GM21515 (cell line): ENCODE measurements at regions not wholly inside any gene's neighbourhood (a gene's known extent, or its start where the extent isn't known, plus 50 kb on each side); places are given as distances from the start of the nearest gene placed in this dataset.

Experiments
- ATAC-seq: cut with Tn5 transposase; IDR thresholded peaks from one replicate; pipeline ENCODE4 v1.9.1; 2021; ENCODE audit not compliant: unreplicated experiment

DNA sequence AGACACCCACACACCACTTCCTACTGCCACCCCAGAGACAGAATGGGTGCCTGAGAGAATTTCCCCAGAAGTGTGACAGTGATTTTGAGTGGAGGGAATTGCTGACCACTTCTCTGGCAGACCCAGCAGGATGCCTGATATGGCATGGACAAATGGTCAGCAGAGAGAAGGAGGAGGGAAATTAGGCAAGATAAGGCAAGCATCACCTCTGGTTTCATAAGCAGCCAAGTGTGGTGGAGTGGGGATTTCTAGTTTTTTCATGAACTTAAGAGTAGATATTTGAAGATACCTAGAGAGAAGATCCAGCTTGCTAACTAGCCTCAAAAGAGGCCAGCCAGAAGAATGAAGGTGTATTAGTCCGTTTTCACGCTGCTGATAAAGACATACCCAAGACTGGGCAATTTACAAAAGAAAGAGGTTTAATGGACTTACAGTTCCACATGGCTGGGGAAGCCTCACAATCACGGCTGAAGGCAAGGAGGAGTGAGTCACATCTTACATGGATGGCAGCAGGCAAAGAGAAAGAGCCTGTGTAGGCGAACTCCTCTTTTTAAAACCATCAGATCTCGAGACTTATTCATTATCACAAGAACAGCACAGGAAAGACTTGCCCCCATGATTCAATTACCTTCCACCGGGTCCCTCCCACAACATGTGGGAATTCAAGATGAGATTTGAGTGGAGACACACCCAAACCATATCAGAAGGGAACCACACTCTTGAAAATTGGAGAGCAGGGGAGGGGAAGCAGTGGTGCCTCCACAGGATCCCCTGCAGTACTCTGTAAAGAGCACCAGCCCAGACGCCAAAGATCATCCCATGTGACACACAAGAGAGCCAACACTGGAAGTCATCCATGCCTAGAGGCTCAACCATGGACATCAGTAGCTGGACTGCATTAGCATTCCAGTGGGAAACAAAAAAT is 64.2 kb downstream of the RBM43 start:
- ATAC-seq = no peak

DNA sequence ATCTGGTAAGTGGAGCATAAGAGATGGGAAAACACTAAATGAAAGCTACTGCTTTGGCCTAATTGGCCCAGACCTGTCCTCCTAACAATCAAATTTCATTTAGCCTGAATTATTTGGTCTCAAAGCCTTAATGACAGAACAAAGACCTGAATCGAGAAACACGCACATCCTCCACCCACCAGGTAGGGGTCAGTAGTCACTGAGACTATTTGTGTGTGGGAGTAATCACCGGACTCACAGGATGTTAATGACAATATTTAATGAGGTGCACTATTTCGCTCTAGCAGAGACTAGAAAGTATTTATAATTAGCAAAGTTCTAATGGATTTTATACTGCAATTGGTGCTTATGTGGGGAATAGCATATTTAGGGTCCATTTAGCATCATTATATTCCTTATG is 68.1 kb downstream of the RBM43 start:
- no peak for ATAC-seq

DNA sequence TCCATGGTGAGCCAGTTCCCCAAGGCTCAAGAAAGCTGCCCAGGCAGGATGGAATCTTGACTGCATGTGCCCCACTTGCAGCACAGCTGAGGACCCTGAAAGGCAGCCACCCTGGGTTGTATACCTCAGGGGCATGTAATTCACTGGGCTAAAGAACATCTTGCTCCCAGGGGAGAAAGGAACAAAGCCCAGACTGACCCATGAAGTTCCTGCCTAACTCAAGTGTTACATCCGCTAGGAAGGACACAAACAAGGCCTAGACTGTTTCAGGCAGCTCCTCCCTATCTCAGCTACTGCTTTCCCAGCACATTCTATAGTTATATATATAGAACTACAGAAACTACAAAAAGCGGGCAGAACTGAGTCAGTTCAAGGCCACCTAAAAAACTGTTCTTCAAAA is 69.0 kb downstream of the RBM43 start:
- no peak for ATAC-seq

DNA sequence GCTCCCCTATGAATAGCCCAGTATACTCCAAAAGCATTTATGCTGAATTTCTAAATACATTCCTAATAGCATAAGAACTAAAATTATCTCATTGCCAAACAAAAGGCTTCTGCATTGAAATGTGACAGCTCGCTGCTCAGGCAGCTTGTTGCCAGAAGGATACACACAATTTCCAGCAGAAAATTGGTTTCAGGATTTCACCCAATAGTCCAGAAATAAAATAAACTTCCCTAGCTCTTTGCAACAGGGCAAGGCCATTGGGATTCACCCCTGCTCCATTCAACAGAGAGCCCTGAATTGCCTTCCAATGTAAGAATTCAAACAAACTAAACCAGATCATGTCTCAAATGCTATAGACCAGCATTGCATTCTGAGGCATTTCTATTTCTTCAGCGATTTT is 70.7 kb downstream of the RBM43 start:
- ATAC-seq = no peak

DNA sequence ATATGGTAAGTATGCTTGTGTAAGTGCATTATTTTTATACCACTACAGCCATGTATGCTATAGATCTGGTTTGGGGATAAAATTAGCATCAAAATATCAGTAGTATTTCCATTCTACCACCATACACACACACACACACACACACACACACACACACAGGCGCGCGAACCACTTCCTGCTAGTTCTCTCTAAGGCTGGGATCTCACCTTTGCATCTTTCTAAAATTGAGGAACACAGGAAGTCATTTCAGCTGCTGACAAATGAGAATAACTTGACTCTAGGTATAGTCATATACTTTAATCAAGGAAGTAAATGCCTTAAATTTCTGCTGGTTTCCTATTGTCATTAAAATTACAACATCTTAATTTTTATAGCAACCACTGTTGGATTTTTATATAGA is 72.5 kb downstream of the RBM43 start:
- ATAC-seq = no peak

DNA sequence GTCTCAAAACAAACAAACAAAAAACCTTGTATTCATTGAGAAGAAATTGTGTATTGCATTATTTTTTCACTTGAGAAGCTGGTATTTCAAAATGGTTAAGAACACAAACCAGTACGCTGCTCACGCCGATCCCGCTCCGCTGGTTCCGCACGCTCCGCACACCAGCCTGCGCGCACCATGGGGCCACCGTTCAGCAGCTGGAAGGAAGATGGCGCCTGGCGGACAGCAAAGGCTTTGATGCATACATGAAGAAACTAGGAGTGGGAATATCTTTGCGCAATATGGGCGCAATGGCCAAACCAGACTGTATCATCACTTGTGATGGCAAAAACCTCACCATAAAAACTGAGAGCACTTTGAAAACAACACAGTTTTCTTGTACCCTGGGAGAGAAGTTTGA is 75.7 kb downstream of the RBM43 start:
- no peak for ATAC-seq

DNA sequence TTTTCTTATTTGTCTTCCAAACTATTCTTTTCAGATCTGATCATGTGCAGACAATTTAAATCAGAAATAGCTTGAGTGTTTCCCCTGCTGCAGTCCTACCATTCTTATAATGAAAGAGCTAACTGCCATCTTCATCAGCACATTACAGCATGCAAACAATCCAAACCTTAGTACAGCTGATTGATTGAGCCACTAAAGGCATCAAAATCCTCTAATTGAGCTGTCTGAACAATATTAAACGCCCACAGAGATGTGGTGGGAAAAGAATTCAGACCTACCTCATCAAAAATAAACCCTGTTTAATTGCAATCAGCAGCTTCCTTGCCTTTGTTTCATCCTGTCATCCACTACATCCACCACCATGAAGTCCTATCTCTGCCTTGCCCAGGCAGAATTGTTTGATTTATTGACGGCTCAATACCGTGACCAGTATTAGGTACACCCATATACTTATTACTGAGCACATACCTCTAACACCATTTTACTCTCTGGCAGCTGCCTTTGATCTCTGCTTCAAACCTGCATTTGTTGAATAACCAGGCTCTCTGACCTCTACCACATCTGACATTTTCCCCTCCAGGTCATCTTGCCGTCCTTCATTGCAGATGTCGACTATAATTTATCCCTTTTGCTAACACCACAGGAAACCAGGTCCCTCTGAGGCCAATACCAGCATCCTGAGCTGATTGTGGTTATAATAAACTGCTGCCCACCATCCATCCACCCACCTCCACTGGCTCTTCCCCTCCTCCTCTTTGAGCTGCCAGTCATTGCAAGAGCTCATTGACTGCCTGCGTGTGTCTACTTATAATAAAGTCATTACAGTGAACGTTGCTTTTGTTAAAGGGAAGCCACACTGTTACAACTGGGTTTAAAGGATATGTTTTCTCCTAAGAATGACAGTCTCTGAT is 78.5 kb downstream of the RBM43 start:
- ATAC-seq = no peak

DNA sequence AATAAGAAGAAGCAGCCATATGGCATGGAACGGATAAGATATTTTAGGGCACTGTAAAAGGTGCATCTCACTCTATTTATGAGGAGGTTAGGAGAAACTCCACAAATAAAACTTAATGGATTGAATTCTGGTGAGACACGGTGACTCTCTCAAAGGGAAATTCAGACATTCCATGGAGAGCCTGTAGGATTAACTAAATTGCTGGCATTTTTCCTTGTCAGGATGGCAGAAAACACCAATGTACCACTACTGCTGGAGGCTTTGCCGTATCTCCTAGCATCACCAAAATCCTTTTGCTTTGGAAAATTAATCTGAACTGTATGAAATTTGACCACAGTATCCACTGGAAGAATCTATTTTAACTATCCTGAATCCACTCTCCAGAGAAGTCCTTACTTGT is 79.3 kb downstream of the RBM43 start:
- no peak for ATAC-seq

DNA sequence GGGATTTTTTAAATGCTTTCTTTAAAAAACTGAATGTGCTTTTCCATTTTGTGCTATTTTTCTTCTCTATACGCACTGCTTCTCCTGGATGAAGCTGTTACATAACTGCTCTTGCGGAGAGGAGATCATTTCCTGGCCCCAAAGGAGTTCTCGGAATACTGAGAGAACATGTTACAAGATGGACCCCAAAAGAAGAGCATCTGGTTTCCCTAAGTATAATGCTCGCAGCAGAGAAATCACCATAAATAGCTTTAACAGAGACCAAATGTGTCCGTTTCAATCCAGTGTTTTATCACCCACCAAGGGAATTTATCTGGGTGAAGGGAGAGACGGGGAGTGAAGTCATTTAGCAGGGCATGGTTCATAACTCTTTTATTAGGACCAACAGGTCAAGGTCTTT is 80.1 kb downstream of the RBM43 start:
- no peak for ATAC-seq

DNA sequence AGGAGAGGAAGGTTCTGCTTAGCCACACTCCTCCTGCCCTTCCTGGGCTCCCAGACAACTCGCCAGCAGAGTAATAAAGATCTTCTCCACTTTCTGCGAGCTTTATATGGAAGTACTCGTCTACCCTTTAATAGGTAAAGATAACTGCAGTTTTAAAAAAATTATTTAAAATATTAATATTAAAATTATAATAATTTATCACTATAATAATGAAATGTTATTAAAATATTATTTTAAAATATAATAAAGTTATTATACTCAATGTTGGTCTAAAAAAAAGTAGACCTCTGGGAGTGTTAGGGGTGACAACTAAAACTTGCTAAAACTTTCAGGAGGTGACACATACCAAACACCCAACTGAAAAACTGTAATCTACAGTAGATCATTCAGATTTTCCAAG is 81.5 kb downstream of the RBM43 start:
- ATAC-seq = no peak

DNA sequence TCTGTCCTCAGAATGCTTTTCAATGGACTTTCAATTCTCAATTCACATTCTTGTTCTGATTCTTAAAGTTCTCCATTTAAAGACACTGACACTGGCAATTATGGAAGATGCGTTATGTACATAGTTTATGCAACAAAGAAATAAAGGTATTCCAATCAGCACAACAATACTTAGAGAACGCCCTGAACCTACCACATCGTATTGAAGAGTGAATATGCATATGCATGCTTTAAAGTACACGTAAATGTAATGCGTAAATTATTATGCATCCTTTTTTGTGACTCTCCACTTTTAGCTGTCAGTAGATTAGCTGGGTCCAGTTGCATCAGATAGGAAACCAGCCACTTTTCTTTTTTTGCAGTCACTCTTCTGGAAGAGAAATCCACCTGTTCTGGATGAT is 83.5 kb downstream of the RBM43 start:
- no peak for ATAC-seq

DNA sequence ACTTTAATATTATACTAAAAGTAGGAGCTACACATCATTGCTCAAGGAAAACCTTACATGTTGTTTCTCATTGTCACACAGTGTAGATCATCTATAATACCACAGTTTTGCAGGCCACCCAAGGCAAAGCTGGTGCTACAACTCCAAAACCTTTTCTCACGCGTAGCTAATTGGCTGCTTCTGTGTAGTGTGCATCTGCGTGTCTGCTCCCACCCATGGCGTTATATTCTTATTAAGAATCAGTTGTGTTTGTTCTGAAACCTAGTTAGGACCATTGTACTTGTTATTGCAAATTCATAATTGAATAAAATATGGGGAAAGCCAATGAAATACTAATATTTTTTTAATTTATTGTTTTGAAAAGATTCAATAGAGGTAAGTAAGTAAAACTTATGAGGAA is 83.9 kb downstream of the RBM43 start:
- no peak for ATAC-seq

DNA sequence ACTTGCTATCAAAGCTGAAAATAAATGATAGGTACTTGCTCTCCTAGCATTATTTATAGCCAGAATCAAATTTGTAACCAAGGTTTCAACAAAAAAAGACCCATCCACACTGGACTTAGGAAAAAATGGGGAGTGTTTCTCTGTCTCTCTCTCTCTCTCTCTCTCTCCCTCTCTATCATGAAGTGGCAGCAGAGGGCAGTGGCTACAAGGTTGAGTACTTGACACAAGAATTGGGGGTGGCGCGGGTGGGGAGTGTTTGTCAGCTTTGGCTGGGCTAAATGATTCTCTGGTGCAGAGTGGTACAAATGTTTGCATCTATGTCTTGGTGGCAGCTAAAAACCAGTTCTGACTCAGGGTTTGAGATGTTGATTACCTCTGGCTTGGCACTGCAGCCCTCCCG is 85.0 kb downstream of the RBM43 start:
- no peak for ATAC-seq

DNA sequence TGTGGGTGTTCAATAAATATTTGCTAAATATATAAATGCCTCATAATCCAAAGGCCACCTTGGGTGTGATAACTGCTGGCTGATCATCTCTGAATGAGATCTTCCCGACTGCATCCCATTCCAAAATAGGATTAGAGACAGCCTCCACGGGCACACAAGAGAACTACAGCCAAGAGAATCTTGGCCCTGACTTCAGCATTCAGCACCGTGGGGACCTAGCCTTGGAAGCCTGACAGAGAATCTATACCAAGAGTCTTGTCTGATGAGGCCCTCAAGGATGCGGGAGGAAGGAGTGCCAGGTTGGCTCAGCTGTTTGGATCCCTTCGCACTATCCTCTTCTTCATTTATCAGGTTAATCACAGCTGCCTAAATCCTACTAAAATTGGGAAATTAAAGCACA is 85.8 kb downstream of the RBM43 start:
- no peak for ATAC-seq

DNA sequence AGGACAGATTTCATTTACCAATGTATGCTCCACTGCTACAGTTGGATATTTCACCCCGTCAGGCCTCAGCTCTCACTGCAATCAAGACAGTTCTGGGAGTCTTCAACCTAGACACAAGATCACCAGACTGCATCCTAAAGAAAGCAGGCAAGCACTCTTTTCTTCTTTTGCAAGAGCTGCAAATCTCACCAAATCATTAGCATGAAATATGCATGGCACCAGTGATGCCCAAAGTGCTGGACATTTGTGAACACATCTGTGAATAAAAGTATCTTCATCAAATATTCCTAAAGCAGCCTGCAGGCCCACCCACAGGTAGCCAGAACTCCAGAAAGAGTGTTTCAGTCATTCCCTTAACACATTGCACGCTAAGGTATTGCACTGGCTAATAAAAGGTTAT is 87.5 kb downstream of the RBM43 start:
- no peak for ATAC-seq

DNA sequence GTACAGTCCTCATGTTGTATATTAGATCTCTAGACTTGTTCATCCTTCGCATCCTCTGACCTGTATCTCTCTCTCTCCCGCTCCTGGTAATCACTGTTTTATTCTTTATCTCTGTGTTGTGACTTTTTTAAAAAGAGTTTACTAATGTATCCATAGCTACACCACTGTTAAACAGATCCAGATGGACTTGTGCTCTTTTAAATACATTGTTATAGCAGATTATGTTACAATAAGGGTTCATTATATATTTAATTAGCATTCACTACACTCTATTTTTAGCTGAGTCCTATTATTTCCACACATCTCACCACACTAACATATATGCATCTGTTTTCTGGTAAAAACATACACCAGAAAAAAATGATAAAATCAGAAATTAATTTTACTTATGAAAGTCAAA is 90.5 kb downstream of the RBM43 start:
- ATAC-seq = no peak

DNA sequence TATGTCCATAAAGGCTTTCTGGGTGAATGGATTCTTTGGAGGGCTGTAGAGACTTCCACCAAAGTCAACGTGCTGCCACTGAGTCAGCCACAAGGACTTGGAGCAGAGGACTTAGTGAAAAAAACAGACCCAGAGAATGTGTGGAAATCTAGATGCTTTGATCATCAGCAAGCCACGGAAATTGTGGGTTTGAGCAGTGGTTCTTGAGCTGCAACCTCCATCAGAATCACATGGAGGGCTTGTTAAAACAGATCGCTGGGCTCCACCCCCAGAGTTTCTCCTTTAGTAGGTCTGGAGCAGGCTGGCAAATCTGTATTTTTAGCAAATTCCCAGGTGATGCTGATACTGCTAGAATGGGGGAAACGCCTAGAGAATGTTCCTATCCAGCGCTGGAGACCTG is 95.3 kb downstream of the RBM43 start:
- no peak for ATAC-seq

DNA sequence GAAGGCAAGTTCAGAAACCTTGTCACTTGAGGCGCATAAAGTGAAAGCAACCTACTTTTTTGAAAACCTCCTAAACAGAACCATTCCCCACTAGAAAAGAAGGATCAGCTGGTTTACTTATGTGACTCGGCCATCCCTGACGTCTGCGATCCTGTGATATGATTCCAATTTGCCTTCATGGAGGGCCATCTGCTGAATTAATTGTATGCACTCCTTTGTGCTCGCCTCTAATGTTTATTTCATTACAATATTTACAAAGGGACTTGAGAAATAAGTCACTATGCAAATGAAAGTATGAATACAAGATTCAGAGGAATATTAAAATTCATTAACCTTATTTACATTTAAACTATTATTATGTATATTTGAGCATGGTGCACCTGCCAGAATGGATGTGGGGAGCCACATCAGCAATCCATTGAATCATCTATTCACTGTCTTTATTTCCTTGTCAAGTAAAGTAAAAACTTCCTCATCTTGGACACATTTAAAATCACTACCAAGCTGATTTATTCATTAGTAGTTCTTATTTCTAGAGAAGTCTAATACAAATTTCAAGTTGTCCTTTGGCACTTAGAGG is 96.5 kb downstream of the RBM43 start:
- no peak for ATAC-seq

DNA sequence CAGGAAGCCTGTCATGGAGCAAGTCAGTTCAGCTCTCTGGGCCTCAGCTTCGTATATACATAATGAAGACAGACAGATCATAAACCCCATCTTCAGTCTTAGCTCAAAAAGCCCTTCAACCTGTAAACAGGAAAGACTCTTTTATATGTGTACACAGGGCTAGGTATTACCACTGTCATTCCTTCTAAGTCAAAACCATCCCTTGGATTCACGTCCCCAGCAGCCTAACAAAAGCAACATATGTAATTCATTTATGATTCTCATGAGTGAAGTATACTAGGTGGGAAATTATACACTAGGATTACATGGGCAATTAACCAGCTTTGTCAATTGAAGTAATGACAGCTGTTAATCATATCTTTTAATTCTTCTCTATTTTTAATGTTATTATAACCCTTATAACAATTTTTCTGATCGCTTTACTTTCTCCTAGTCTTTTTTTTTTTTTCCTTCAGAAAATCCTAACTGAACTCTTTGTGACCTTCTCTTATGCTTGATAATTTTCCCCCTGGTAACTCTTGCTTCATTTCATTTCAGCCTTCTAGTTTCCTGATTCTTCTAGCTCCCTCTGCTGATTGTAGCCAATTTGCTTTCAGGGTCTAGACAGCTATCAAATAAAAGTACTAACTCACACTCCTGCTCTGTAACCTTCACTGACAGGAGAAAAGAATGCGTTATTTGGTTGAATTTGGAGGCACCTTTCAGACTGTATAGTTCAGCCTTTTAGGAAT is 99.7 kb downstream of the RBM43 start:
- no peak for ATAC-seq

DNA sequence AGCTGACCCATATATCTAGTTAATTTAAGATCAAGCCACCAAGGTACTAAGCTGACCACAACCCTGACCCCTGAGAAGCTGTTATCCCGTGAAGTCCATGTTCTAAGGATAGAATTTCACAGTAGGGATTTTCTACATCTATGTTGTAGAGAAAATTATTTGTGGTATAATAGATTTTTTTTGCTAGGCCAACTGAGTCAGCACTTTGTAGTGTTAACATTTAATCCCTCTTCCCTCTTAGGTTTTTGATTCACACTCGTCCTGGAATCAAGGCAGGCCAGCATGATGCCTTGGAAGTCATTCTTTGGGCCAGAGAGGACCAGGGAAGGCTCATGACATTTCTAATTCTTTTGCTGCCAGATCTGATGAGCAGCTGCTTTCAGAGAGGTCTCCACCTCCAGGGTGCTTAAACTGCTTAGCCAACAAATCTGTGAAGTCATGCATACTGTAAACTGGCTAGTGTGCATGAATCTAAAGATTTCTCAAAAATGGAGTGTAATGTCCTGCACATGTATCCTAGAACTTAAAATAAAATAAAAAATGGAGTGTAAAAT is 102.5 kb downstream of the RBM43 start:
- no peak for ATAC-seq
